AG09309 (cell line): ENCODE measurements at regions not wholly inside any gene's neighbourhood (a gene's known extent, or its start where the extent isn't known, plus 50 kb on each side); places are given as distances from the start of the nearest gene placed in this dataset.
"Not testable (repeated sequence)": the region's sequence is repeated elsewhere in the genome, so short reads cannot be mapped to it uniquely, and the experiment has no call there.

Source experiments
- DNase-seq: peaks from one replicate; pipeline ENCODE4 v3.0.0-alpha.2; 2010; ENCODE audit warnings: low read depth
- H3K4me3 ChIP-seq: 2 replicates; pipeline ENCODE4 v1.5.1; 2011; ENCODE audit warnings: mild to moderate bottlenecking, low read depth, low read length, moderate library complexity; ENCODE audit not compliant: control insufficient read depth
- CTCF ChIP-seq: IDR thresholded peaks from 2 replicates; pipeline ENCODE4 v1.5.1; 2011; ENCODE audit warnings: mild to moderate bottlenecking, low read depth, low read length, inconsistent platforms; ENCODE audit not compliant: insufficient read depth, control insufficient read depth; ENCODE audit errors: missing control alignments

- H3K4me3 ChIP-seq, result no peak overlapping the region
- TF ChIP-seq CTCF, result no peak
- DNase-seq, result no peak
Measured at GRCh38 chrX:115978068-115978467, 192.5 kb upstream of the AGTR2 start.

GRCh38 chrX:115983148-115983547 is 187.4 kb upstream of the AGTR2 start:
- not testable (repeated sequence) for H3K4me3 ChIP-seq, DNase-seq

DNA sequence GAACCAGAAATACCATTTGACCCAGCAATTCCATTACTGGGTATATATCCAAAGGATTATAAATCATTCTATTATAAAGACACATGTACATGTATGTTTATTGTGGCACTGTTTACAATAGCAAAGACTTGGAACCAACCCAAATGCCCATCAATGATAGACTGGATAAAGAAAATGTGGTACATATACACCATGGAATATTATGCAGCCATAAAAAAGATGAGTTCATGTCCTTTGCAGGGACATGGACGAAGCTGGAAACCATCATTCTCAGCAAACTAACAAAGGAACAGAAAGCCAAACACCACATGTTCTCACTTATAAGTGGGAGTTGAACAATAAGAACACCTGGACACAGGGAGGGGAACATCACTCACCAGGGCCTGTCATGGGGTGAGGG is 183.1 kb upstream of the AGTR2 start:
- not testable (repeated sequence) for H3K4me3 ChIP-seq, DNase-seq

GRCh38 chrX:115988825-115989224 is 181.7 kb upstream of the AGTR2 start:
- H3K4me3 ChIP-seq, result no peak overlapping the region
- DNase-seq, result no peak
- peak; percentile 9 for TF ChIP-seq CTCF

- DNase-seq, result no peak
- TF ChIP-seq CTCF, result no peak
- H3K4me3 ChIP-seq, result no peak overlapping the region
Measured at GRCh38 chrX:115989686-115990085, 180.9 kb upstream of the AGTR2 start.

GRCh38 chrX:116009346-116009745 is 161.2 kb upstream of the AGTR2 start:
- no peak overlapping the region for H3K4me3 ChIP-seq
- no peak for DNase-seq
- no peak for TF ChIP-seq CTCF

DNA sequence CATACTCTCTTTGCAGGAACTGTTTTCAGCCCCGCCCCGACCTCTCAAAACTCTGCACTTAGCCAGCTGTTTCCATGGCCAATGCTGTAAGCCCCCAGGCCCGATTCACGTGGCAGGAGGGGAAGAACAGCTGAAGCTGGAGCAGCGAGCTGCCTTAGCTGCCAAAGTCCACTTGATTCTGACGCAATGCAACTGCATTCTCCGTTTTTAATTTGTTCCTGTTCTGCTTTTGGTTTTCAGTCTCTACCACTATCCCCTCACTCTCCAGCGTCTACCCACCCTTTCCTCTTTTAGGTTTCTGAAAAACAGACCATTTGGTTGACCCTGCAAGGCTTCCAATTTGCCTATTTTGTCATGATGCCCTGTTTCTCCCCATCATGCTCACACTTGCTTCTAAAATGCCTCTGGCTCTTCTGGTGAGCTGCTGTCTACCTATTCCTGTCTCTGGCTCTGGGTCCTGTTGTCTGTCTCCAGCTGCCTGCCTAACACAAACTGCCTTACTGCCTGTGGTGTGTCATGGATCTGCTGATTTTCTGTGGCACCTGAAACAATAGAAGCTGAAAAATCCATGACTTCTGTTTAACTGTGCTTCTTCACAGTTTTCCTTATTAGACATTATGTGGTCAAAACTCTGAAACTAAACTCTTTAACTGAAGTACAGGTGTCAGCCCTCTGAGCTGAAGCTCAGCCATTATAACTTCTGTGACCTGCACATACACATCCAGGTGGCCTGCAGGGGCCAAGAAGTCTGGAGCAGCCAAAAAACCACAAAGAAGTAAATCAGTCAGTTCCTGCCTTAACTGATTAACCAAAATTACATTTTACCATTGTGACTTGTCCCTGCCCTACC is 160.5 kb upstream of the AGTR2 start:
- H3K4me3 ChIP-seq, result no peak overlapping the region

More for the DNA sequence above, 160.5 kb upstream of the AGTR2 start:
- DNase-seq, result no peak
- no peak for TF ChIP-seq CTCF
